ENCODE measurements at regions not wholly inside any gene's neighbourhood (a gene's known extent, or its start where the extent isn't known, plus 50 kb on each side); places are given as distances from the start of the nearest gene placed in this dataset.

GRCh38 chr6:756224-756623 is 63.3 kb upstream of the EXOC2 start:
- TF ChIP-seq CTCF (IDR thresholded peaks at IDR 0.05; ENCODE audit: control insufficient read depth, insufficient read depth, low read depth, low read length, missing control alignments): no peak
- DNase-seq (ENCODE audit: low read depth): no peak
- H3K4me3 ChIP-seq (ENCODE audit: control insufficient read depth, low read depth, low read length): no peak overlapping the region

- no peak overlapping the region for H3K4me3 ChIP-seq (ENCODE audit: control insufficient read depth, low read depth, low read length)
- no peak for TF ChIP-seq CTCF (IDR thresholded peaks at IDR 0.05; ENCODE audit: control insufficient read depth, insufficient read depth, low read depth, low read length, missing control alignments)
- DNase-seq (ENCODE audit: low read depth): no peak
Measured at GRCh38 chr6:754202-754601, 61.3 kb upstream of the EXOC2 start.

GRCh38 chr6:753486-753885 is 60.5 kb upstream of the EXOC2 start:
- no peak overlapping the region for H3K4me3 ChIP-seq (ENCODE audit: control insufficient read depth, low read depth, low read length)
- no peak for TF ChIP-seq CTCF (IDR thresholded peaks at IDR 0.05; ENCODE audit: control insufficient read depth, insufficient read depth, low read depth, low read length, missing control alignments)
- DNase-seq (ENCODE audit: low read depth): no peak

GRCh38 chr6:752438-752837 is 59.5 kb upstream of the EXOC2 start:
- no peak for DNase-seq (ENCODE audit: low read depth)
- TF ChIP-seq CTCF (IDR thresholded peaks at IDR 0.05; ENCODE audit: control insufficient read depth, insufficient read depth, low read depth, low read length, missing control alignments): no peak
- no peak overlapping the region for H3K4me3 ChIP-seq (ENCODE audit: control insufficient read depth, low read depth, low read length)

GRCh38 chr6:751765-752164 is 58.8 kb upstream of the EXOC2 start:
- no peak for DNase-seq (ENCODE audit: low read depth)
- H3K4me3 ChIP-seq (ENCODE audit: control insufficient read depth, low read depth, low read length): no peak overlapping the region
- no peak for TF ChIP-seq CTCF (IDR thresholded peaks at IDR 0.05; ENCODE audit: control insufficient read depth, insufficient read depth, low read depth, low read length, missing control alignments)

GRCh38 chr6:747921-748320 is 55.0 kb upstream of the EXOC2 start:
- no peak for DNase-seq (ENCODE audit: low read depth)
- TF ChIP-seq CTCF (IDR thresholded peaks at IDR 0.05; ENCODE audit: control insufficient read depth, insufficient read depth, low read depth, low read length, missing control alignments): no peak
- no peak overlapping the region for H3K4me3 ChIP-seq (ENCODE audit: control insufficient read depth, low read depth, low read length)

- no peak for TF ChIP-seq CTCF (IDR thresholded peaks at IDR 0.05; ENCODE audit: control insufficient read depth, insufficient read depth, low read depth, low read length, missing control alignments)
- H3K4me3 ChIP-seq (ENCODE audit: control insufficient read depth, low read depth, low read length): no peak overlapping the region
- no peak for DNase-seq (ENCODE audit: low read depth)
Measured at GRCh38 chr6:747028-747427, 54.1 kb upstream of the EXOC2 start.
